Epithelial cell of prostate (primary cell): ENCODE measurements at regions not wholly inside any gene's neighbourhood (a gene's known extent, or its start where the extent isn't known, plus 50 kb on each side); places are given as distances from the start of the nearest gene placed in this dataset.

Experiments used
- DNase-seq: peaks from one replicate; pipeline ENCODE4 v3.0.0-alpha.2; 2011; ENCODE audit warnings: low read depth, low spot score
- H3K27ac ChIP-seq: fragments of 450-650 bp; 2 replicates; pipeline ENCODE4 v1.5.1; 2017; ENCODE audit warnings: mild to moderate bottlenecking

- no peak for DNase-seq
- H3K27ac ChIP-seq = no peak overlapping the region
Measured at GRCh38 chr9:23382418-23382817, 443.6 kb downstream of the ELAVL2 start.

GRCh38 chr9:23394189-23394588, 431.9 kb downstream of the ELAVL2 start:
- no peak overlapping the region for H3K27ac ChIP-seq
- DNase-seq = no peak

GRCh38 chr9:23408874-23409273, 417.2 kb downstream of the ELAVL2 start:
- DNase-seq = no peak
- no peak overlapping the region for H3K27ac ChIP-seq

GRCh38 chr9:23412046-23412445, 414.0 kb downstream of the ELAVL2 start:
- DNase-seq = no peak
- H3K27ac ChIP-seq = no peak overlapping the region

- H3K27ac ChIP-seq = no peak overlapping the region
- DNase-seq = no peak
Measured at GRCh38 chr9:23412458-23412857, 413.6 kb downstream of the ELAVL2 start.

GRCh38 chr9:23413541-23413940, 412.5 kb downstream of the ELAVL2 start:
- DNase-seq = no peak
- no peak overlapping the region for H3K27ac ChIP-seq

GRCh38 chr9:23423999-23424398, 402.0 kb downstream of the ELAVL2 start:
- no peak for DNase-seq

GRCh38 chr9:23426144-23426543, 399.9 kb downstream of the ELAVL2 start:
- H3K27ac ChIP-seq = no peak overlapping the region
- DNase-seq = no peak

More at GRCh38 chr9:23423999-23424398, 402.0 kb downstream of the ELAVL2 start:
- no peak overlapping the region for H3K27ac ChIP-seq

GRCh38 chr9:23431459-23431858, 394.6 kb downstream of the ELAVL2 start:
- no peak overlapping the region for H3K27ac ChIP-seq
- no peak for DNase-seq

- no peak overlapping the region for H3K27ac ChIP-seq
- no peak for DNase-seq
Measured at GRCh38 chr9:23434654-23435053, 391.4 kb downstream of the ELAVL2 start.

- H3K27ac ChIP-seq = no peak overlapping the region
- no peak for DNase-seq
Measured at GRCh38 chr9:23438299-23438907, 387.6 kb downstream of the ELAVL2 start.

GRCh38 chr9:23441275-23441674, 384.8 kb downstream of the ELAVL2 start:
- H3K27ac ChIP-seq = no peak overlapping the region
- DNase-seq = no peak

- DNase-seq = no peak
- no peak overlapping the region for H3K27ac ChIP-seq
Measured at GRCh38 chr9:23444658-23445057, 381.4 kb downstream of the ELAVL2 start.

GRCh38 chr9:23447166-23447565, 378.9 kb downstream of the ELAVL2 start:
- DNase-seq = no peak
- no peak overlapping the region for H3K27ac ChIP-seq

- DNase-seq = no peak
- H3K27ac ChIP-seq = no peak overlapping the region
Measured at GRCh38 chr9:23447944-23448343, 378.1 kb downstream of the ELAVL2 start.

- H3K27ac ChIP-seq = no peak overlapping the region
- DNase-seq = no peak
Measured at GRCh38 chr9:23451802-23452418, 374.1 kb downstream of the ELAVL2 start.

- DNase-seq = no peak
Measured at GRCh38 chr9:23464275-23464674, 361.8 kb downstream of the ELAVL2 start.

GRCh38 chr9:23467276-23467675, 358.8 kb downstream of the ELAVL2 start:
- no peak for DNase-seq
- H3K27ac ChIP-seq = no peak overlapping the region

More at GRCh38 chr9:23464275-23464674, 361.8 kb downstream of the ELAVL2 start:
- H3K27ac ChIP-seq = no peak overlapping the region

- no peak for DNase-seq
- no peak overlapping the region for H3K27ac ChIP-seq
Measured at GRCh38 chr9:23477908-23478307, 348.1 kb downstream of the ELAVL2 start.

GRCh38 chr9:23483566-23483965, 342.5 kb downstream of the ELAVL2 start:
- DNase-seq = no peak
- H3K27ac ChIP-seq = no peak overlapping the region

GRCh38 chr9:23492126-23493002, 333.7 kb downstream of the ELAVL2 start:
- DNase-seq = peak; percentile 24
- peak overlapping the region; percentile 33 for H3K27ac ChIP-seq
